HUES64 (cell line): ENCODE measurements at regions not wholly inside any gene's neighbourhood (a gene's known extent, or its start where the extent isn't known, plus 50 kb on each side); places are given as distances from the start of the nearest gene placed in this dataset.

ENCODE experiments used
- H3K27ac ChIP-seq: 2 replicates; pipeline ENCODE4 v1.7.0; 2013; ENCODE audit warnings: low read depth, low read length, inconsistent platforms
- H3K27me3 ChIP-seq: 2 replicates; pipeline ENCODE4 v1.6.1; 2013; ENCODE audit warnings: mild to moderate bottlenecking, low read length; ENCODE audit not compliant: insufficient read depth
- H3K36me3 ChIP-seq: 2 replicates; pipeline ENCODE4 v1.6.1; 2013; ENCODE audit warnings: mild to moderate bottlenecking, low read length; ENCODE audit not compliant: insufficient read depth
- H3K4me1 ChIP-seq: 2 replicates; pipeline ENCODE4 v1.6.1; 2013; ENCODE audit warnings: mild to moderate bottlenecking, low read length, moderate library complexity; ENCODE audit not compliant: insufficient read depth
- H3K4me3 ChIP-seq: 2 replicates; pipeline ENCODE4 v1.5.1; 2013; ENCODE audit warnings: mild to moderate bottlenecking, low read length, moderate library complexity
- H3K9ac ChIP-seq: 2 replicates; pipeline ENCODE4 v1.6.1; 2013; ENCODE audit warnings: mild to moderate bottlenecking, low read depth, low read length
- H3K9me3 ChIP-seq: 2 replicates; pipeline ENCODE4 v1.6.1; 2013; ENCODE audit warnings: low read depth, low read length; ENCODE audit not compliant: insufficient read depth
- WGBS: fragments of 150-250, 120-280 bp; methylation state at CpG from one replicate; pipeline ENCODE4 v1.1.7; 2013; ENCODE audit warnings: missing lambda C conversion rate; 5-methylcytosine and 5-hydroxymethylcytosine counted together

GRCh38 chr1:78359666-78360065, 131.1 kb upstream of the PTGFR start:
- H3K27ac ChIP-seq: no peak overlapping the region

GRCh38 chr1:78360584-78360983, 130.2 kb upstream of the PTGFR start:
- Histone ChIP-seq H3K27ac (no peak overlapping the region), H3K4me1 (no peaks in the 10 kb centered on the region), H3K36me3 (no peaks in the 10 kb centered on the region), H3K4me3 (no peak overlapping the region), H3K27me3 (0 out of 2 replicates have a peak, but pooled peaks cover 2% of the 10 kb centered on the region), H3K9ac (no peak overlapping the region), H3K9me3 (no peaks in the 10 kb centered on the region)

More at GRCh38 chr1:78359666-78360065, 131.1 kb upstream of the PTGFR start:
- Histone ChIP-seq H3K4me1 (no peaks in the 10 kb centered on the region), H3K4me3 (no peak overlapping the region), H3K9me3 (no peaks in the 10 kb centered on the region), H3K36me3 (no peaks in the 10 kb centered on the region), H3K27me3 (0 out of 2 replicates have a peak, but pooled peaks cover 4% of the 10 kb centered on the region), H3K9ac (no peak overlapping the region)

- no peak overlapping the region for H3K4me3 ChIP-seq
- H3K4me1 ChIP-seq: no peaks in the 10 kb centered on the region
- H3K36me3 ChIP-seq: no peaks in the 10 kb centered on the region
- H3K9me3 ChIP-seq: no peaks in the 10 kb centered on the region
- 31% methylated on average over 1 of the region's 1 CpG for WGBS
- H3K27me3 ChIP-seq: no peaks in the 10 kb centered on the region
- no peak overlapping the region for H3K27ac ChIP-seq
- H3K9ac ChIP-seq: no peak overlapping the region
Measured at GRCh38 chr1:78367700-78368099, 123.1 kb upstream of the PTGFR start.

GRCh38 chr1:78369546-78369945, 121.2 kb upstream of the PTGFR start:
- H3K9me3 ChIP-seq: no peaks in the 10 kb centered on the region
- H3K4me3 ChIP-seq: no peak overlapping the region
- H3K27me3 ChIP-seq: no peaks in the 10 kb centered on the region
- no peaks in the 10 kb centered on the region for H3K4me1 ChIP-seq
- no CpG with 5 or more reads among the region's 1 CpG for WGBS
- no peak overlapping the region for H3K9ac ChIP-seq
- H3K36me3 ChIP-seq: no peaks in the 10 kb centered on the region
- no peak overlapping the region for H3K27ac ChIP-seq

- Histone ChIP-seq H3K9ac (no peak overlapping the region), H3K27ac (no peak overlapping the region), H3K4me1 (no peaks in the 10 kb centered on the region), H3K9me3 (no peaks in the 10 kb centered on the region), H3K27me3 (no peaks in the 10 kb centered on the region), H3K4me3 (no peak overlapping the region), H3K36me3 (no peaks in the 10 kb centered on the region)
- WGBS: 83% methylated on average over 2 of the region's 2 CpGs
Measured at GRCh38 chr1:78370356-78370755, 120.4 kb upstream of the PTGFR start.

GRCh38 chr1:78370779-78371482, 119.8 kb upstream of the PTGFR start:
- H3K27me3 ChIP-seq: no peaks in the 10 kb centered on the region
- WGBS: 93% methylated on average over 1 of the region's 2 CpGs
- H3K9ac ChIP-seq: no peak overlapping the region
- no peaks in the 10 kb centered on the region for H3K4me1 ChIP-seq
- no peak overlapping the region for H3K4me3 ChIP-seq
- no peaks in the 10 kb centered on the region for H3K9me3 ChIP-seq
- no peaks in the 10 kb centered on the region for H3K36me3 ChIP-seq
- no peak overlapping the region for H3K27ac ChIP-seq

- Histone ChIP-seq H3K36me3 (no peaks in the 10 kb centered on the region), H3K4me3 (no peak overlapping the region), H3K4me1 (no peaks in the 10 kb centered on the region), H3K9ac (no peak overlapping the region), H3K27ac (no peak overlapping the region), H3K27me3 (no peaks in the 10 kb centered on the region), H3K9me3 (no peaks in the 10 kb centered on the region)
- 92% methylated on average over 1 of the region's 1 CpG for WGBS
Measured at GRCh38 chr1:78373676-78374075, 117.1 kb upstream of the PTGFR start.

GRCh38 chr1:78375996-78376395, 114.8 kb upstream of the PTGFR start:
- Histone ChIP-seq H3K4me1 (no peaks in the 10 kb centered on the region), H3K27ac (no peak overlapping the region), H3K4me3 (no peak overlapping the region), H3K9ac (no peak overlapping the region), H3K36me3 (no peaks in the 10 kb centered on the region), H3K27me3 (no peaks in the 10 kb centered on the region), H3K9me3 (no peaks in the 10 kb centered on the region)
- 85% methylated on average over 2 of the region's 3 CpGs for WGBS

GRCh38 chr1:78377356-78377928, 113.3 kb upstream of the PTGFR start:
- Histone ChIP-seq H3K9me3 (no peaks in the 10 kb centered on the region), H3K27me3 (no peaks in the 10 kb centered on the region), H3K4me1 (no peaks in the 10 kb centered on the region), H3K9ac (no peak overlapping the region), H3K36me3 (no peaks in the 10 kb centered on the region), H3K27ac (no peak overlapping the region), H3K4me3 (no peak overlapping the region)

GRCh38 chr1:78383923-78384322, 106.9 kb upstream of the PTGFR start:
- no peak overlapping the region for H3K27ac ChIP-seq
- 77% methylated on average over 1 of the region's 1 CpG for WGBS
- no peaks in the 10 kb centered on the region for H3K27me3 ChIP-seq
- no peak overlapping the region for H3K4me3 ChIP-seq
- H3K4me1 ChIP-seq: no peaks in the 10 kb centered on the region; the same call in 1 of the 2 replicates
- H3K9me3 ChIP-seq: no peaks in the 10 kb centered on the region
- H3K36me3 ChIP-seq: no peaks in the 10 kb centered on the region
- H3K9ac ChIP-seq: no peak overlapping the region

- no peaks in the 10 kb centered on the region; the same call in 1 of the 2 replicates for H3K4me1 ChIP-seq
- H3K27me3 ChIP-seq: no peaks in the 10 kb centered on the region
- no peak overlapping the region for H3K9ac ChIP-seq
- WGBS: 71% methylated on average over 1 of the region's 1 CpG
- no peak overlapping the region for H3K4me3 ChIP-seq
- H3K36me3 ChIP-seq: no peaks in the 10 kb centered on the region
- H3K27ac ChIP-seq: no peak overlapping the region
- H3K9me3 ChIP-seq: no peaks in the 10 kb centered on the region
Measured at GRCh38 chr1:78385744-78386462, 104.9 kb upstream of the PTGFR start.
